Ovary (tissue), 3 donors: ENCODE measurements at regions not wholly inside any gene's neighbourhood (a gene's known extent, or its start where the extent isn't known, plus 50 kb on each side); places are given as distances from the start of the nearest gene placed in this dataset.

ENCODE experiments used
- CTCF ChIP-seq, 3 donors: fragments of 450-650 bp in 2 of 3; fragments of 200-600 bp in 1 of 3; IDR thresholded peaks; one replicate each; pipeline versions ENCODE4 v1.5.1 to v1.8.0; 2016 to 2022; ENCODE audit warnings: antibody characterized with exemption in 3 of 3, mild to moderate bottlenecking in 1 of 3
- EP300 ChIP-seq: sonication (generic); formaldehyde crosslinking; IDR thresholded peaks from one replicate; pipeline ENCODE4 v1.6.1; 2017; ENCODE audit warnings: antibody characterized with exemption
- POLR2A ChIP-seq: fragments of 450-650 bp; IDR thresholded peaks from one replicate; pipeline ENCODE4 v1.6.1; 2017; ENCODE audit warnings: antibody characterized with exemption, mild to moderate bottlenecking, moderate library complexity
- donor health status: DM: no; HTN: no; CAD: no.

- TF ChIP-seq EP300 (no peak), CTCF (IDR thresholded peaks at IDR 0.05) (no peak), POLR2A (no peak)
These were observed 1471.8 kb upstream of the NUDT12 start for GRCh38 chr5:105034401-105034763.
